GM23338 (cell line): ENCODE measurements at regions not wholly inside any gene's neighbourhood (a gene's known extent, or its start where the extent isn't known, plus 50 kb on each side); places are given as distances from the start of the nearest gene placed in this dataset.
"Not testable (repeated sequence)": the region's sequence is repeated elsewhere in the genome, so short reads cannot be mapped to it uniquely, and the experiment has no call there.

Experiments used
- CREB1 ChIP-seq: fragments of 250-450 bp; sonication (Bioruptor Pico); IDR thresholded peaks from 2 replicates; pipeline ENCODE4 v1.5.0; 2020; ENCODE audit warnings: low read depth, mild to moderate bottlenecking, moderate library complexity
- CTCF ChIP-seq, 2 experiments: fragments of 200-600 bp in 1 of 2; sonication (generic) in 1 of 2; conservative IDR thresholded peaks; 2 replicates each; pipeline versions ENCODE4 v1.5.1 to v1.6.1; 2016 to 2017; ENCODE audit warnings: antibody characterized with exemption in 2 of 2, low read depth in 2 of 2, mild to moderate bottlenecking in 2 of 2, moderate library complexity in 1 of 2
- ETS1 ChIP-seq: IDR thresholded peaks from 2 replicates; pipeline ENCODE4 v1.6.1; 2016; ENCODE audit warnings: antibody characterized with exemption
- EZH2 ChIP-seq: fragments of 200-600 bp; sonication (generic); IDR thresholded peaks from one replicate; pipeline ENCODE4 v1.8.0; 2017; ENCODE audit warnings: antibody characterized with exemption, mild to moderate bottlenecking, low read depth; ENCODE audit not compliant: unreplicated experiment
- EZH2phosphoT487 ChIP-seq: fragments of 200-600 bp; sonication (generic); IDR thresholded peaks from one replicate; pipeline ENCODE4 v1.8.1; 2018; ENCODE audit warnings: antibody characterized with exemption; ENCODE audit not compliant: unreplicated experiment
- JUNB ChIP-seq: IDR thresholded peaks from one replicate; pipeline ENCODE4 v1.6.1; 2016; ENCODE audit warnings: antibody characterized with exemption; ENCODE audit not compliant: unreplicated experiment
- POLR2AphosphoS5 ChIP-seq: IDR thresholded peaks from 2 replicates; pipeline ENCODE4 v1.6.1; 2016; ENCODE audit warnings: antibody characterized with exemption, low read depth
- REST ChIP-seq: IDR thresholded peaks from one replicate; pipeline ENCODE4 v1.6.1; 2018; ENCODE audit warnings: antibody characterized with exemption; ENCODE audit not compliant: unreplicated experiment
- STAT1 ChIP-seq: IDR thresholded peaks from one replicate; pipeline ENCODE4 v1.6.1; 2016; ENCODE audit warnings: antibody characterized with exemption; ENCODE audit not compliant: unreplicated experiment
- ZNF331 ChIP-seq: fragments of 250-450 bp; sonication (Bioruptor Pico); IDR thresholded peaks from 2 replicates; pipeline ENCODE4 v1.5.0; 2020; ENCODE audit warnings: low read depth, mild to moderate bottlenecking, moderate library complexity

- not testable (repeated sequence) for TF ChIP-seq EZH2; CTCF (conservative IDR thresholded peaks at IDR 0.05; ENCODE audit: low read depth in 2 of 2); REST; ZNF331 (CRISPR knock-in tag); JUNB; POLR2AphosphoS5; EZH2phosphoT487; CREB1 (CRISPR knock-in tag); STAT1; ETS1
Observed at GRCh38 chr6:100043961-100044360, 49.9 kb upstream of the MCHR2 start.
